Smooth muscle cell (in vitro differentiated cells): ENCODE measurements at regions not wholly inside any gene's neighbourhood (a gene's known extent, or its start where the extent isn't known, plus 50 kb on each side); places are given as distances from the start of the nearest gene placed in this dataset.

Experiments used
- DNase-seq: peaks from one replicate; lab custom pipeline; 2025; ENCODE audit not compliant: unreplicated experiment; lab: John Stamatoyannopoulos, UW
- H2AFZ ChIP-seq: fragments of 200-600 bp; sonication (generic); 2 replicates; pipeline ENCODE4 v1.6.0; 2016; ENCODE audit warnings: antibody characterized with exemption, low read depth, mild to moderate bottlenecking
- H3F3A ChIP-seq: fragments of 200-600 bp; sonication (generic); 2 replicates; pipeline ENCODE4 v1.6.0; 2017; ENCODE audit warnings: antibody characterized with exemption, low read depth
- H3K27ac ChIP-seq: fragments of 200-600 bp; sonication (generic); 2 replicates; pipeline ENCODE4 v1.5.1; 2016; ENCODE audit warnings: low read depth, mild to moderate bottlenecking
- H3K27me3 ChIP-seq: fragments of 200-600 bp; sonication (generic); 2 replicates; pipeline ENCODE4 v1.6.1; 2016; ENCODE audit warnings: low read depth, mild to moderate bottlenecking
- H3K36me3 ChIP-seq: fragments of 200-600 bp; sonication (generic); 2 replicates; pipeline ENCODE4 v1.5.1; 2016; ENCODE audit warnings: low read depth
- H3K4me1 ChIP-seq: fragments of 200-600 bp; sonication (generic); 2 replicates; pipeline ENCODE4 v1.5.1; 2016; ENCODE audit warnings: low read depth
- H3K4me2 ChIP-seq: fragments of 200-600 bp; sonication (generic); 2 replicates; pipeline ENCODE4 v1.6.0; 2016; ENCODE audit warnings: mild to moderate bottlenecking
- H3K4me3 ChIP-seq: fragments of 200-600 bp; sonication (generic); 2 replicates; pipeline ENCODE4 v1.5.1; 2016; ENCODE audit warnings: mild to moderate bottlenecking
- H3K79me2 ChIP-seq: fragments of 200-600 bp; sonication (generic); 2 replicates; pipeline ENCODE4 v1.6.0; 2016; ENCODE audit warnings: low read depth, mild to moderate bottlenecking
- H3K9ac ChIP-seq: fragments of 200-600 bp; sonication (generic); 2 replicates; pipeline ENCODE4 v1.6.0; 2016; ENCODE audit warnings: low read depth
- H3K9me3 ChIP-seq: fragments of 200-600 bp; sonication (generic); replicated peaks from 2 replicates; pipeline ENCODE4 v1.5.1; 2016; ENCODE audit warnings: low read depth
- H4K20me1 ChIP-seq: fragments of 200-600 bp; sonication (generic); 2 replicates; pipeline ENCODE4 v1.6.0; 2016; ENCODE audit warnings: low read depth
- CTCF ChIP-seq: fragments of 200-600 bp; sonication (generic); IDR thresholded peaks from 2 replicates; pipeline ENCODE4 v1.5.1; 2017; ENCODE audit warnings: borderline replicate concordance, mild to moderate bottlenecking, antibody characterized with exemption; ENCODE audit not compliant: insufficient read depth, poor library complexity, severe bottlenecking
- WGBS: methylation state at CpG from one replicate; pipeline ENCODE4 v1.1.7; 2016; ENCODE audit warnings: low lambda C conversion rate; 5-methylcytosine and 5-hydroxymethylcytosine counted together

- Histone ChIP-seq H3K4me2 (peak overlapping the region; percentile 22), H3K27ac (peak overlapping the region; percentile 62), H3K9ac (peak overlapping the region; percentile 9), H4K20me1 (no peaks in the 10 kb centered on the region), H3K4me3 (no peak overlapping the region), H3K27me3 (no peaks in the 10 kb centered on the region), H3K9me3 (no peaks in the 10 kb centered on the region), H3K79me2 (no peaks in the 10 kb centered on the region), H3K36me3 (peaks cover 9% of the 10 kb centered on the region), H2AFZ (no peak overlapping the region), H3K4me1 (peaks cover 14% of the 10 kb centered on the region), H3F3A (no peaks in the 10 kb centered on the region)
- DNase-seq = no peak
- 45% methylated on average over 4 of the region's 4 CpGs for WGBS
- no peak for TF ChIP-seq CTCF
Measured at GRCh38 chr14:71698027-71698426, 234.2 kb upstream of the RGS6 start.

- H3K4me1 ChIP-seq = peaks cover 16% of the 10 kb centered on the region
- H3F3A ChIP-seq = no peaks in the 10 kb centered on the region
- 63% methylated on average over 4 of the region's 4 CpGs for WGBS
- no peaks in the 10 kb centered on the region for H3K79me2 ChIP-seq
- H3K4me2 ChIP-seq = peak overlapping the region; percentile 22
- H3K9ac ChIP-seq = peak overlapping the region; percentile 9
- H3K9me3 ChIP-seq = no peaks in the 10 kb centered on the region
- H3K4me3 ChIP-seq = no peak overlapping the region
- H2AFZ ChIP-seq = no peak overlapping the region
- no peak for TF ChIP-seq CTCF
- no peaks in the 10 kb centered on the region for H3K27me3 ChIP-seq
- peak overlapping the region; percentile 62 for H3K27ac ChIP-seq
- no peaks in the 10 kb centered on the region for H4K20me1 ChIP-seq
- peaks cover 9% of the 10 kb centered on the region for H3K36me3 ChIP-seq
- no peak for DNase-seq
Measured at GRCh38 chr14:71698673-71699072, 233.6 kb upstream of the RGS6 start.

GRCh38 chr14:71701990-71702389 is 230.2 kb upstream of the RGS6 start:
- 30% methylated on average over 5 of the region's 5 CpGs for WGBS
- Histone ChIP-seq H3F3A (peaks cover 9% of the 10 kb centered on the region), H3K4me2 (peak overlapping the region; percentile 69), H4K20me1 (no peaks in the 10 kb centered on the region), H3K36me3 (peaks cover 9% of the 10 kb centered on the region), H3K4me1 (peaks cover 16% of the 10 kb centered on the region), H3K79me2 (no peaks in the 10 kb centered on the region), H3K9ac (peak overlapping the region; percentile 57), H3K4me3 (no peak overlapping the region), H3K9me3 (no peaks in the 10 kb centered on the region), H3K27ac (peak overlapping the region; percentile 88), H2AFZ (no peak overlapping the region), H3K27me3 (no peaks in the 10 kb centered on the region)
- no peak for DNase-seq
- TF ChIP-seq CTCF = no peak

- Histone ChIP-seq H2AFZ (no peak overlapping the region), H3K9me3 (no peaks in the 10 kb centered on the region), H4K20me1 (no peaks in the 10 kb centered on the region), H3K4me1 (peaks cover 16% of the 10 kb centered on the region), H3K27me3 (no peaks in the 10 kb centered on the region), H3K4me3 (no peak overlapping the region), H3K9ac (peak overlapping the region; percentile 57), H3K4me2 (peak overlapping the region; percentile 69), H3F3A (peaks cover 9% of the 10 kb centered on the region), H3K36me3 (peaks cover 16% of the 10 kb centered on the region), H3K27ac (peak overlapping the region; percentile 88), H3K79me2 (no peaks in the 10 kb centered on the region)
- no peak for DNase-seq
- no peak for TF ChIP-seq CTCF
- WGBS = 13% methylated on average over 2 of the region's 2 CpGs
Measured at GRCh38 chr14:71702786-71703185, 229.4 kb upstream of the RGS6 start.
